Common myeloid progenitor, CD34-positive (primary cell): ENCODE measurements at regions not wholly inside any gene's neighbourhood (a gene's known extent, or its start where the extent isn't known, plus 50 kb on each side); places are given as distances from the start of the nearest gene placed in this dataset.

Experiments used
- CTCF ChIA-PET: fragments of 350-600 bp; sonication (Branson Sonifier 250); formaldehyde crosslinking; loops from one replicate; lab custom pipeline; 2021; ENCODE audit warnings: antibody characterized with exemption; lab: Charles Lee
- POLR2A ChIA-PET: fragments of 350-600 bp; sonication (Branson Sonifier 250); formaldehyde crosslinking; loops from one replicate; lab custom pipeline; 2021; ENCODE audit warnings: antibody characterized with exemption; lab: Charles Lee
- DNase-seq, 3 donors: peaks; one replicate each; pipeline versions ENCODE4 v3.0.0 to v3.0.0-alpha.2; 2013
- H3K27ac ChIP-seq, 2 experiments: 1 replicate in 1 of 2; 2 replicates in 1 of 2; pipeline ENCODE4 v1.7.0; 2013; ENCODE audit warnings: inconsistent platforms in 2 of 2, low read length in 2 of 2, mild to moderate bottlenecking in 2 of 2, low read depth in 1 of 2, moderate library complexity in 1 of 2; ENCODE audit not compliant: severe bottlenecking in 2 of 2, insufficient read depth in 1 of 2, poor library complexity in 1 of 2
- H3K27me3 ChIP-seq, 5 experiments: replicated peaks in 2 of 5; 1 replicate in 3 of 5; 2 replicates in 2 of 5; pipeline versions ENCODE4 v1.6.1 to v1.7.0; 2013; ENCODE audit warnings: low read length in 4 of 5, mild to moderate bottlenecking in 2 of 5, moderate library complexity in 2 of 5, inconsistent platforms in 1 of 5; ENCODE audit not compliant: insufficient read depth in 5 of 5, control insufficient read depth in 4 of 5
- H3K36me3 ChIP-seq, 4 experiments: 1 replicate in 2 of 4; 2 replicates in 2 of 4; pipeline versions ENCODE4 v1.6.1 to v1.7.0; 2013; ENCODE audit warnings: low read length in 3 of 4, control low read depth in 1 of 4, mild to moderate bottlenecking in 1 of 4; ENCODE audit not compliant: control insufficient read depth in 4 of 4, insufficient read depth in 4 of 4
- H3K4me1 ChIP-seq, 4 experiments: 1 replicate in 3 of 4; 2 replicates in 1 of 4; pipeline versions ENCODE4 v1.6.1 to v1.7.1; 2013; ENCODE audit warnings: low read length in 3 of 4, mild to moderate bottlenecking in 3 of 4, control low read depth in 1 of 4, inconsistent platforms in 1 of 4, moderate library complexity in 1 of 4; ENCODE audit not compliant: control insufficient read depth in 4 of 4, insufficient read depth in 4 of 4; ENCODE audit errors: control extremely low read depth in 1 of 4
- H3K4me3 ChIP-seq, 7 experiments: 1 replicate in 4 of 7; 2 replicates in 3 of 7; pipeline versions ENCODE4 v1.5.1 to v1.7.0; 2013; ENCODE audit warnings: mild to moderate bottlenecking in 7 of 7, low read length in 6 of 7, moderate library complexity in 6 of 7, inconsistent platforms in 2 of 7, low read depth in 2 of 7, control low read depth in 1 of 7; ENCODE audit not compliant: insufficient read depth in 4 of 7, control insufficient read depth in 1 of 7; ENCODE audit errors: extremely low read depth in 1 of 7
- H3K9me3 ChIP-seq, 5 experiments: 1 replicate in 4 of 5; 2 replicates in 1 of 5; pipeline versions ENCODE4 v1.6.1 to v1.7.1; 2013; ENCODE audit warnings: low read length in 4 of 5, mild to moderate bottlenecking in 2 of 5, inconsistent platforms in 1 of 5, low read depth in 1 of 5, moderate library complexity in 1 of 5; ENCODE audit not compliant: control insufficient read depth in 4 of 5, insufficient read depth in 2 of 5; ENCODE audit errors: control extremely low read depth in 1 of 5
- WGBS: methylation state at CpG from one replicate; pipeline ENCODE4 v1.1.5; 2013; ENCODE audit not compliant: insufficient coverage; 5-methylcytosine and 5-hydroxymethylcytosine counted together

- peaks cover 0 to 15% (median 2%) of the 10 kb centered on the region in 5 experiments for H3K27me3 ChIP-seq
- WGBS, result 92% methylated on average over 8 of the region's 11 CpGs
- DNase-seq, result no peak
- no peak overlapping the region for H3K27ac ChIP-seq
- CTCF ChIA-PET, result no interaction called here
- H3K4me3 ChIP-seq, result no peak overlapping the region
- no peaks in the 10 kb centered on the region for H3K4me1 ChIP-seq
- POLR2A ChIA-PET, result no interaction called here
- H3K36me3 ChIP-seq, result no peaks in the 10 kb centered on the region
- peaks cover 0 to 4% (median 0%) of the 10 kb centered on the region in 5 experiments for H3K9me3 ChIP-seq
Observed at GRCh38 chr13:112141643-112142400, 74.9 kb downstream of the SOX1 start.

GRCh38 chr13:112142401-112142930 is 75.5 kb downstream of the SOX1 start:
- ChIA-PET POLR2A (no interaction called here), CTCF (no interaction called here)
- Histone ChIP-seq H3K36me3 (no peaks in the 10 kb centered on the region), H3K9me3 (peaks cover 0 to 6% (median 0%) of the 10 kb centered on the region in 5 experiments), H3K4me1 (no peaks in the 10 kb centered on the region), H3K4me3 (no peak overlapping the region), H3K27me3 (peaks cover 0 to 10% (median 2%) of the 10 kb centered on the region in 5 experiments), H3K27ac (no peak overlapping the region)
- 93% methylated on average over 10 of the region's 13 CpGs for WGBS
- DNase-seq, result no peak

GRCh38 chr13:112143046-112143752 is 76.2 kb downstream of the SOX1 start:
- Histone ChIP-seq H3K27me3 (peaks cover 0 to 10% (median 2%) of the 10 kb centered on the region in 5 experiments), H3K9me3 (peaks cover 0 to 8% (median 0%) of the 10 kb centered on the region in 5 experiments), H3K36me3 (no peaks in the 10 kb centered on the region), H3K27ac (no peak overlapping the region), H3K4me3 (no peak overlapping the region), H3K4me1 (no peaks in the 10 kb centered on the region)
- no peak for DNase-seq
- 89% methylated on average over 11 of the region's 15 CpGs for WGBS
- POLR2A ChIA-PET, result no interaction called here
- CTCF ChIA-PET, result no interaction called here

- no peak for DNase-seq
- H3K4me1 ChIP-seq, result no peaks in the 10 kb centered on the region
- WGBS, result 89% methylated on average over 14 of the region's 16 CpGs
- POLR2A ChIA-PET, result no interaction called here
- peaks cover 0 to 8% (median 0%) of the 10 kb centered on the region in 5 experiments for H3K9me3 ChIP-seq
- CTCF ChIA-PET, result no interaction called here
- peaks cover 0 to 10% (median 0%) of the 10 kb centered on the region in 5 experiments for H3K27me3 ChIP-seq
- no peak overlapping the region for H3K27ac ChIP-seq
- no peaks in the 10 kb centered on the region for H3K36me3 ChIP-seq
- no peak overlapping the region for H3K4me3 ChIP-seq
Observed at GRCh38 chr13:112143753-112144615, 77.0 kb downstream of the SOX1 start.

GRCh38 chr13:112144616-112145550 is 77.9 kb downstream of the SOX1 start:
- Histone ChIP-seq H3K4me1 (no peaks in the 10 kb centered on the region), H3K9me3 (peaks cover 0 to 8% (median 0%) of the 10 kb centered on the region in 5 experiments), H3K27me3 (peaks cover 0 to 10% (median 0%) of the 10 kb centered on the region in 5 experiments), H3K4me3 (no peak overlapping the region), H3K36me3 (no peaks in the 10 kb centered on the region), H3K27ac (no peak overlapping the region)
- POLR2A ChIA-PET, result no interaction called here
- CTCF ChIA-PET, result no interaction called here
- DNase-seq, result no peak
- 87% methylated on average over 15 of the region's 15 CpGs for WGBS
